ENCODE measurements at regions not wholly inside any gene's neighbourhood (a gene's known extent, or its start where the extent isn't known, plus 50 kb on each side); places are given as distances from the start of the nearest gene placed in this dataset.

DNA sequence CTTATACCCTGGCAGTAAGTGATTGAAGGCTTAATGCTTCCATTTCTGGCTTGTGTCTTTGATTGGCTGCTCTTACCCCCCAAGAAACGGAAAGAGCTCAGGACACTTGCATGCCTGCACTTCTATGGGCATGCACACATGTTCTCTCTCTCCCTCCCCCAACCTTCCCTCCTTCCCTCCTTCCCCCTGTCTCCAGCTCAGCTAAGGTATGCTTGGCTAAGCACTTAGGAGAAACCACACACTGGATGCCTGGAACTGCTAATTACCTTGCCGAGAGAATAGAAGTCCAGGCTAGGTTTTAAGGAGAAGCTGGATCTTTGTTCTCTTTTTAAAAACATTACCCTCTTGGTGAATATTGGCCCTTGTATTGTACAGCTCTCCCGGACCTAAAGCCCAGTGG is 1072.8 kb upstream of the TMEM132C start:
- no peak overlapping the region for H3K4me3 ChIP-seq (ENCODE audit: low read length in 2 of 2)
- 90% methylated on average over 3 of the region's 3 CpGs for WGBS
- no peaks in the 10 kb centered on the region for H3K9me3 ChIP-seq (ENCODE audit: control insufficient read depth in 2 of 2, insufficient read depth in 1 of 2, low read length in 1 of 2)
- H3K27me3 ChIP-seq (ENCODE audit: control insufficient read depth in 2 of 2, insufficient read depth in 1 of 2, low read length in 1 of 2), result no peaks in the 10 kb centered on the region
- H3K4me1 ChIP-seq (ENCODE audit: control insufficient read depth in 2 of 2, insufficient read depth in 2 of 2, low read length in 2 of 2), result no peaks in the 10 kb centered on the region
- no peak for DNase-seq (ENCODE audit: low read depth in 6 of 9, low spot score in 9 of 9)
- H3K36me3 ChIP-seq (ENCODE audit: control insufficient read depth in 2 of 2, insufficient read depth in 2 of 2, low read length in 1 of 2), result no peaks in the 10 kb centered on the region
- H3K27ac ChIP-seq (ENCODE audit: low read depth in 1 of 2, low read length in 1 of 2), result no peak overlapping the region

DNA sequence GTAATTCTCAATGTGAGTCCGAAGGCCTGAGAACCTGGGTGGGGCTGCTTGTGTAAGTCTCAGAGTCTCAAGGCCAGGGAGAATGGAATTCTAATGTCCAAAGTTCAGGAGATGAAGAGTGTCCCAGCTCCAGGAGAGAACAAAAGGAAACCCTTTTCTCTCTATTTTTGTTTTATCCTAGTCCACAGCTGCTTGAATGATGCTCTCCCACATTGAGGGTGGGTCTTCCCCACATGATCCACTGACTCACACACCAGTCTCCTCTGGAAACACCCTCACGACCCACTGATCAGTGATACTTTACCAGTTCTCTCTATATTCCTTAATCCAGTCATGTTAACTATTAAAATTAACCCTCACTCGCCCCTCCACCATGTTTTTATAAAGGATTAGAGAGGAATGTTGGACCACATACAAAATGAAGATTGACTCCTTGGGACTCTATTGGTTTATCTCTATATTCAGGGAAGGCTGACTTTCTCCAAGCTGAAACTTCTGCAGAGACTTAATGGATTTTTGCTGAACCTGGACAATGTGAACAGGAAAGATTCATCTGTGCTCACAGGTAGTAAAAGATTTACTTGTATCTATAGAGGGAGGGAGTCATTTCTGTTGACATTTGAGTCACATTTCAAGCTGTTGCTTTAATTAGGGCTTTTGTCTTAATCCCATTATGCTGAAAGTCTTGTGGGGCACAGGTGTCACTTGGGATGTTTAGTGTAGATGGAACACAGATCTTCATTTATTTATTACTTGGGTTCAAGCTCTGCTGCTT is 1061.0 kb upstream of the TMEM132C start:
- Histone ChIP-seq H3K4me3 (ENCODE audit: low read length in 2 of 2) (no peak overlapping the region), H3K9me3 (ENCODE audit: control insufficient read depth in 2 of 2, insufficient read depth in 1 of 2, low read length in 1 of 2) (no peaks in the 10 kb centered on the region), H3K27ac (ENCODE audit: low read depth in 1 of 2, low read length in 1 of 2) (no peak overlapping the region), H3K36me3 (ENCODE audit: control insufficient read depth in 2 of 2, insufficient read depth in 2 of 2, low read length in 1 of 2) (no peaks in the 10 kb centered on the region), H3K27me3 (ENCODE audit: control insufficient read depth in 2 of 2, insufficient read depth in 1 of 2, low read length in 1 of 2) (no peaks in the 10 kb centered on the region), H3K4me1 (ENCODE audit: control insufficient read depth in 2 of 2, insufficient read depth in 2 of 2, low read length in 2 of 2) (no peaks in the 10 kb centered on the region)
- DNase-seq (ENCODE audit: low read depth in 6 of 9, low spot score in 9 of 9), result no peak
- 76% methylated on average over 3 of the region's 3 CpGs for WGBS

DNA sequence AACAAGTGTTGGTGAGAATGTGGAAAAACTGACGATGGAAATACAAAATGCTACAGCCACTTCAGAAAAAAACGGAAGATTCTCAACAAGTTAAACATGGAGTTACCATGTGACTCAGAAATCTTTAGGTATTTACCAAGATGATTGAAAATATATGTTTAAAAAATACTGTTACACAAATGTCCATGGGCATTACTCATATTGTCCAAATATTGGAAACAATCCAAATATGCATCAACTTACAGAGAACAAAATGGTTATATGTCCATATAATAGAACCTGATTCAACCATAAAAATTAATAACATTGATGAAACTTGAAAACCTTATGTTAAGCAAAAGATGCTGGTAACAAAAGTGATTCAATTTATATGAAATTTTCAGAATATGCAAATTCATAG is 1057.7 kb upstream of the TMEM132C start:
- Histone ChIP-seq H3K9me3 (ENCODE audit: control insufficient read depth in 2 of 2, insufficient read depth in 1 of 2, low read length in 1 of 2) (peaks cover 0 to 5% of the 10 kb centered on the region in 2 donors), H3K36me3 (ENCODE audit: control insufficient read depth in 2 of 2, insufficient read depth in 2 of 2, low read length in 1 of 2) (no peaks in the 10 kb centered on the region), H3K4me1 (ENCODE audit: control insufficient read depth in 2 of 2, insufficient read depth in 2 of 2, low read length in 2 of 2) (no peaks in the 10 kb centered on the region), H3K27ac (ENCODE audit: low read depth in 1 of 2, low read length in 1 of 2) (no peak overlapping the region), H3K4me3 (ENCODE audit: low read length in 2 of 2) (no peak overlapping the region), H3K27me3 (ENCODE audit: control insufficient read depth in 2 of 2, insufficient read depth in 1 of 2, low read length in 1 of 2) (no peaks in the 10 kb centered on the region)
- WGBS, result 92% methylated on average over 2 of the region's 2 CpGs
- DNase-seq (ENCODE audit: low read depth in 6 of 9, low spot score in 9 of 9), result no peak

DNA sequence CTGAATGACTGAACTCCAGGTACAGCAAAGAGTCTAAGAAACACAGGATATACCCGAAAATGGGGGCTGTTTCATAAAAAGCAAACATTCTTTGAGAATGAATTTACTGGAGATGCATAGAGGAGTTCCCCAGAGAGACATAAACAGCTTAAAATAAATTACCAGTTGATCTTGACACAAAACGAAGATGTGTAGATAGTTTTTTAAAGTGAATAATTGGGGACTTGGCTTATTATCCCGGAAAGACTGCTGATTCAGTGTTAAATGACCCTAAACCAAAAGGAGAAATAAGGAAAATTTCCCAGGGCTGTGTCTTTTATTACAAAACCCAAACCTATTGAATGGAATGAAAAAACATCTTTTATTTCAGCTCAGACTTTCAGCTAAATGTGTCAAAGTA is 1052.8 kb upstream of the TMEM132C start:
- Histone ChIP-seq H3K27ac (ENCODE audit: low read depth in 1 of 2, low read length in 1 of 2) (no peak overlapping the region), H3K9me3 (ENCODE audit: control insufficient read depth in 2 of 2, insufficient read depth in 1 of 2, low read length in 1 of 2) (peaks cover 0 to 5% of the 10 kb centered on the region in 2 donors), H3K4me1 (ENCODE audit: control insufficient read depth in 2 of 2, insufficient read depth in 2 of 2, low read length in 2 of 2) (no peaks in the 10 kb centered on the region), H3K4me3 (ENCODE audit: low read length in 2 of 2) (no peak overlapping the region), H3K27me3 (ENCODE audit: control insufficient read depth in 2 of 2, insufficient read depth in 1 of 2, low read length in 1 of 2) (no peaks in the 10 kb centered on the region), H3K36me3 (ENCODE audit: control insufficient read depth in 2 of 2, insufficient read depth in 2 of 2, low read length in 1 of 2) (no peaks in the 10 kb centered on the region)
- DNase-seq (ENCODE audit: low read depth in 6 of 9, low spot score in 9 of 9), result no peak
- 86% methylated on average over 3 of the region's 3 CpGs for WGBS

DNA sequence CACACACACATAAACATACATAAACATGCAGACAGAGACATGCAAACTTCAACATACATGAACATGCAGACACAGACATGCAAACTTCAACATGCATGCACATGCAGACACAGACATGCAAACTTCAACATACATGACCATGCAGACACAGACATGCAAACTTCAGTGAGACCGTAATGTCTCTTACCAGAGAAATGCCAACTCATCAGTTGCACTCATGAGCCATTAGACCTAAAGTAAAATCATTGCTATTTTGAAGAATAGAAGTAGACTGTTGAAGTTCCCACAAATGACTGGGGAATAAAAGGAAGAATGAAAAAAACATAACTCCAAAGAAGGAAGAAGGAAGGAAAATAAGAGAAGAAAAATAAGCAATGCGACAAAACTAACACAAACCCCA is 1044.0 kb upstream of the TMEM132C start:
- H3K27me3 ChIP-seq (ENCODE audit: control insufficient read depth in 2 of 2, insufficient read depth in 1 of 2, low read length in 1 of 2), result no peaks in the 10 kb centered on the region
- H3K36me3 ChIP-seq (ENCODE audit: control insufficient read depth in 2 of 2, insufficient read depth in 2 of 2, low read length in 1 of 2), result no peaks in the 10 kb centered on the region
- 97% methylated on average over 2 of the region's 2 CpGs for WGBS
- no peak overlapping the region for H3K4me3 ChIP-seq (ENCODE audit: low read length in 2 of 2)
- no peak for DNase-seq (ENCODE audit: low read depth in 6 of 9, low spot score in 9 of 9)
- H3K4me1 ChIP-seq (ENCODE audit: control insufficient read depth in 2 of 2, insufficient read depth in 2 of 2, low read length in 2 of 2), result no peaks in the 10 kb centered on the region
- no peak overlapping the region for H3K27ac ChIP-seq (ENCODE audit: low read depth in 1 of 2, low read length in 1 of 2)
- no peaks in the 10 kb centered on the region for H3K9me3 ChIP-seq (ENCODE audit: control insufficient read depth in 2 of 2, insufficient read depth in 1 of 2, low read length in 1 of 2)

DNA sequence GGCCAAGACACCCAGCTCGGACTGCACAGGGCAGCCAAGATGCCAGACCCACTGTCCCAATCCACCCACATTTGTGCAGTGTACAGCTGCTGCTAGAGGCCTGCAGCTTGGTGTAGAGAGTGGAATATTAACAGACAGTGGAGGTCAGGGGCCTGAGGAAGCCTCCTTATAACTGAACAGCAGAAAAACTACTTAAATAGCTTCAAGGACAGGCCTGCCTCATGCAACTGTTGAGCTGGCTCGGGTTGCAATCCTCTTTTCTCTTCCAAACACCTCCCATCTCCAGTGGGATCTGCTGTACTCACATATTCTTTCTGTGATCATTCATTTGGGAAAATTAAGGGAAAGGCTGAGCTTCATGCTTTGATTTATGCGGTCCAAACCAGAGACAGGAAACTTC is 1043.2 kb upstream of the TMEM132C start:
- no peaks in the 10 kb centered on the region for H3K36me3 ChIP-seq (ENCODE audit: control insufficient read depth in 2 of 2, insufficient read depth in 2 of 2, low read length in 1 of 2)
- H3K27me3 ChIP-seq (ENCODE audit: control insufficient read depth in 2 of 2, insufficient read depth in 1 of 2, low read length in 1 of 2), result no peaks in the 10 kb centered on the region
- no peaks in the 10 kb centered on the region for H3K9me3 ChIP-seq (ENCODE audit: control insufficient read depth in 2 of 2, insufficient read depth in 1 of 2, low read length in 1 of 2)
- H3K4me3 ChIP-seq (ENCODE audit: low read length in 2 of 2), result no peak overlapping the region
- no peak for DNase-seq (ENCODE audit: low read depth in 6 of 9, low spot score in 9 of 9)
- no peaks in the 10 kb centered on the region for H3K4me1 ChIP-seq (ENCODE audit: control insufficient read depth in 2 of 2, insufficient read depth in 2 of 2, low read length in 2 of 2)
- WGBS, result 65% methylated on average over 3 of the region's 3 CpGs
- H3K27ac ChIP-seq (ENCODE audit: low read depth in 1 of 2, low read length in 1 of 2), result no peak overlapping the region

DNA sequence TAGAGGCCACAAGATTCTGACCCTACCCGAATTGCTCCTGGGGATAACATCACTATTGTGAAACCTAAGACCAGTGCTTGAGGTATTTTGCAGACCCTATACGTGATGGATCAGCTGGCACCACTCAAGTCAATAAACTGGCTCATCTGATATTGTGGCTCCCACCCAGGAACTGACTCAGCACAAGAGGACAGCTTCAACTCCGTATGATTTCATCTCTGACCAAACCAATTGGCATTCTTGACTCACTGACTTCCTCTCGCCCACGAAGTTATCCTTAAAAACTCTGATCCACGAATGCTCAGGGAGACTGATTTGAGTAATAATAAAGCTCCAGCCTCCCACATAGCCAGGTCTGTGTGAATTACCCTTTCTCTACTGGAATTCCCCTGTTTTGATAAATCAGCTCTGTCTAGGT is 1036.1 kb upstream of the TMEM132C start:
- Histone ChIP-seq H3K36me3 (ENCODE audit: control insufficient read depth in 2 of 2, insufficient read depth in 2 of 2, low read length in 1 of 2) (no peaks in the 10 kb centered on the region), H3K9me3 (ENCODE audit: control insufficient read depth in 2 of 2, insufficient read depth in 1 of 2, low read length in 1 of 2) (no peaks in the 10 kb centered on the region), H3K27me3 (ENCODE audit: control insufficient read depth in 2 of 2, insufficient read depth in 1 of 2, low read length in 1 of 2) (no peaks in the 10 kb centered on the region), H3K4me1 (ENCODE audit: control insufficient read depth in 2 of 2, insufficient read depth in 2 of 2, low read length in 2 of 2) (no peaks in the 10 kb centered on the region), H3K27ac (ENCODE audit: low read depth in 1 of 2, low read length in 1 of 2) (no peak overlapping the region), H3K4me3 (ENCODE audit: low read length in 2 of 2) (no peak overlapping the region)
- 83% methylated on average over 6 of the region's 6 CpGs for WGBS
- no peak for DNase-seq (ENCODE audit: low read depth in 6 of 9, low spot score in 9 of 9)

DNA sequence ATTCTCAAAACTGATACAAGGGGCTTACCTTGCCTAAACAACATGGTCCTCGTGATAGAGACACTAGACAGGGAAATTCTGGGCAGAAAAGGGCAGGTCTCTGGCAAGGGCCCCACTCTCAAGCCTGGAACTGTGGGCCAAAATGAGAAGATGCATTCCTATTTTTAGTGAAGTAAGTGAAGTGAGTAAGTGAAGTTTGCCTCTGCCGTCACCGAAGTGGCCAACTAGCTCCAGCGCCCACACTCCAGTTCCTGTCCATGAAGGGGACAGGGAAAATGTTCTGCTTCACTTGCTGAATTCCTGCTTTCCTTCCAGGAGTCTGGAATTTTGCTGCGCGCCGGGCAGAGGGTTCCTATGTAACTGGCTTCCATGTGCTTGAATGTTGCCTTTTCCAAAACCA is 1035.6 kb upstream of the TMEM132C start:
- Histone ChIP-seq H3K27ac (ENCODE audit: low read depth in 1 of 2, low read length in 1 of 2) (no peak overlapping the region), H3K4me1 (ENCODE audit: control insufficient read depth in 2 of 2, insufficient read depth in 2 of 2, low read length in 2 of 2) (no peaks in the 10 kb centered on the region), H3K9me3 (ENCODE audit: control insufficient read depth in 2 of 2, insufficient read depth in 1 of 2, low read length in 1 of 2) (no peaks in the 10 kb centered on the region), H3K27me3 (ENCODE audit: control insufficient read depth in 2 of 2, insufficient read depth in 1 of 2, low read length in 1 of 2) (no peaks in the 10 kb centered on the region), H3K4me3 (ENCODE audit: low read length in 2 of 2) (no peak overlapping the region), H3K36me3 (ENCODE audit: control insufficient read depth in 2 of 2, insufficient read depth in 2 of 2, low read length in 1 of 2) (no peaks in the 10 kb centered on the region)
- DNase-seq (ENCODE audit: low read depth in 6 of 9, low spot score in 9 of 9), result no peak
- WGBS, result 87% methylated on average over 7 of the region's 7 CpGs

DNA sequence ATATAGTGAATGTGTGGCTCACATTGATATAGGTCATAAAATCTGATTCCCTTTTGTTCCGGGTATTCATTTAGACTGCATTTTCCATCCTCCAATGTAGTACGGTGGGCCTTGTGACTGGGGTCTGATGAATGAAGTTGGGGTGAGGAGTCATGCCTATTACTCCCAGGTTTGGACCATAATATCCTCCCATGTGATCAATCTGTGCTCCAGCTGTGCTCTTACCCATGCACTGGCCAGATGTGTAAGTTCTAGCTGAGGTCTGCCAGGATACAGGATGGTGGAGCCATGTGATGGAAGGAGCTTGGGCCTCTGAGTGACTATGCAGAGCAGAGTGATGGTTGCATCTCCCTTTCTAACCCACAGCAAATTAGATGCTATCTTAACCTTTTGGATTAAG is 1034.0 kb upstream of the TMEM132C start:
- DNase-seq (ENCODE audit: low read depth in 6 of 9, low spot score in 9 of 9), result no peak
- H3K27ac ChIP-seq (ENCODE audit: low read depth in 1 of 2, low read length in 1 of 2), result no peak overlapping the region
- H3K9me3 ChIP-seq (ENCODE audit: control insufficient read depth in 2 of 2, insufficient read depth in 1 of 2, low read length in 1 of 2), result peaks cover 0 to 3% of the 10 kb centered on the region in 2 donors
- H3K27me3 ChIP-seq (ENCODE audit: control insufficient read depth in 2 of 2, insufficient read depth in 1 of 2, low read length in 1 of 2), result no peaks in the 10 kb centered on the region
- H3K4me3 ChIP-seq (ENCODE audit: low read length in 2 of 2), result no peak overlapping the region
- H3K36me3 ChIP-seq (ENCODE audit: control insufficient read depth in 2 of 2, insufficient read depth in 2 of 2, low read length in 1 of 2), result no peaks in the 10 kb centered on the region
- 83% methylated on average over 2 of the region's 2 CpGs for WGBS
- H3K4me1 ChIP-seq (ENCODE audit: control insufficient read depth in 2 of 2, insufficient read depth in 2 of 2, low read length in 2 of 2), result no peaks in the 10 kb centered on the region
